HL-60 (cell line): ENCODE measurements at regions not wholly inside any gene's neighbourhood (a gene's known extent, or its start where the extent isn't known, plus 50 kb on each side); places are given as distances from the start of the nearest gene placed in this dataset.

ENCODE experiments used
- DNase-seq, 2 experiments: peaks; one replicate each; pipeline ENCODE4 v3.0.0-alpha.2; 2010 to 2020; ENCODE audit warnings: low read depth in 1 of 2, low spot score in 1 of 2
- H3K27ac ChIP-seq: fragments of 250-450 bp; sonication (Bioruptor Pico); replicated peaks from 2 replicates; pipeline ENCODE4 v1.5.1; 2020; ENCODE audit warnings: mild to moderate bottlenecking, moderate library complexity
- H3K27me3 ChIP-seq: fragments of 250-450 bp; sonication (Bioruptor Pico); 2 replicates; pipeline ENCODE4 v1.5.1; 2021; ENCODE audit warnings: mild to moderate bottlenecking, moderate library complexity; ENCODE audit not compliant: insufficient read depth, poor library complexity, severe bottlenecking
- H3K4me3 ChIP-seq: replicated peaks from 2 replicates; pipeline ENCODE4 v1.5.1; 2011; ENCODE audit warnings: mild to moderate bottlenecking, control low read depth, low read length; ENCODE audit not compliant: insufficient read depth
- GABPA ChIP-seq: IDR thresholded peaks from 2 replicates; pipeline ENCODE4 v1.6.1; 2012; ENCODE audit warnings: low read depth
- POLR2AphosphoS5 ChIP-seq: IDR thresholded peaks from 2 replicates; pipeline ENCODE4 v1.6.1; 2012; ENCODE audit warnings: low read depth
- SPI1 ChIP-seq: IDR thresholded peaks from 2 replicates; pipeline ENCODE4 v1.6.1; 2012; ENCODE audit warnings: low read depth, mild to moderate bottlenecking, borderline replicate concordance
- TF ChIP-seq, protein P1 (sequence below): IDR thresholded peaks from 2 replicates; pipeline ENCODE4 v1.6.1; 2012; ENCODE audit warnings: low read depth; ENCODE audit not compliant: insufficient replicate concordance
- TF ChIP-seq, protein P2 (sequence below): IDR thresholded peaks from one replicate; pipeline ENCODE4 v1.5.1; 2011; ENCODE audit warnings: low read length, control low read depth, inconsistent platforms; ENCODE audit not compliant: insufficient read depth

DNA sequence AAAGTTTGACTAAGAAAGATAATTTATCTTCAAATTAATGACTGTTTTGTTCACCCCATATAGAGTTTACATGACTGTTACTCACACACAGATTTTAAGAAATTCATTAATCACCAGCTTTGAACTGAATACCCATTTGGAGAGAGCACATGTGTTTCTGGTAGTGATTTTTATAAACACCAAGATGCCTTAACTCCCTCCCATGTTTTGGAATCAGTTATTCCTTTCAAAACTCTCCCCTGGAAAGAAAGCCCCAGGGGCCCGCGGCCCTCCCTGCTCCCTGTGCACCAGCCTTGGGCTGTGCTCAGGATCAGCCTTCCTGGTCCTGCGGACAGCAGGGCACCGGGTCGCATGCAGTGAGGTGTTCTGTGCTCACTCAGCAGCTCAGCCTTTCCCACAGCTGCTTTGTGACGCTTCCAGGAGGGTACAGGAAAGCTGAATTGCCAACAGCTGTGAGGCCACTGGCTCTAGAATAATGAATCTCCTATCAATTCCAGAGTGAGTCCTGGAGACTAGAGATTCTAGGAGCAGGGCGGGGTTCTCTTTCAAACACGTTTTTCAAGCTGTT, 483.2 kb downstream of the EFNB2 start:
- DNase-seq = no peak
- Histone ChIP-seq H3K27me3 (no peaks in the 10 kb centered on the region), H3K27ac (no peak overlapping the region), H3K4me3 (no peak overlapping the region)
- TF ChIP-seq SPI1 (no peak), POLR2AphosphoS5 (no peak), GABPA (no peak)
- TF ChIP-seq, protein P1, sequence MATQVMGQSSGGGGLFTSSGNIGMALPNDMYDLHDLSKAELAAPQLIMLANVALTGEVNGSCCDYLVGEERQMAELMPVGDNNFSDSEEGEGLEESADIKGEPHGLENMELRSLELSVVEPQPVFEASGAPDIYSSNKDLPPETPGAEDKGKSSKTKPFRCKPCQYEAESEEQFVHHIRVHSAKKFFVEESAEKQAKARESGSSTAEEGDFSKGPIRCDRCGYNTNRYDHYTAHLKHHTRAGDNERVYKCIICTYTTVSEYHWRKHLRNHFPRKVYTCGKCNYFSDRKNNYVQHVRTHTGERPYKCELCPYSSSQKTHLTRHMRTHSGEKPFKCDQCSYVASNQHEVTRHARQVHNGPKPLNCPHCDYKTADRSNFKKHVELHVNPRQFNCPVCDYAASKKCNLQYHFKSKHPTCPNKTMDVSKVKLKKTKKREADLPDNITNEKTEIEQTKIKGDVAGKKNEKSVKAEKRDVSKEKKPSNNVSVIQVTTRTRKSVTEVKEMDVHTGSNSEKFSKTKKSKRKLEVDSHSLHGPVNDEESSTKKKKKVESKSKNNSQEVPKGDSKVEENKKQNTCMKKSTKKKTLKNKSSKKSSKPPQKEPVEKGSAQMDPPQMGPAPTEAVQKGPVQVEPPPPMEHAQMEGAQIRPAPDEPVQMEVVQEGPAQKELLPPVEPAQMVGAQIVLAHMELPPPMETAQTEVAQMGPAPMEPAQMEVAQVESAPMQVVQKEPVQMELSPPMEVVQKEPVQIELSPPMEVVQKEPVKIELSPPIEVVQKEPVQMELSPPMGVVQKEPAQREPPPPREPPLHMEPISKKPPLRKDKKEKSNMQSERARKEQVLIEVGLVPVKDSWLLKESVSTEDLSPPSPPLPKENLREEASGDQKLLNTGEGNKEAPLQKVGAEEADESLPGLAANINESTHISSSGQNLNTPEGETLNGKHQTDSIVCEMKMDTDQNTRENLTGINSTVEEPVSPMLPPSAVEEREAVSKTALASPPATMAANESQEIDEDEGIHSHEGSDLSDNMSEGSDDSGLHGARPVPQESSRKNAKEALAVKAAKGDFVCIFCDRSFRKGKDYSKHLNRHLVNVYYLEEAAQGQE = no peak
- TF ChIP-seq, protein P2, sequence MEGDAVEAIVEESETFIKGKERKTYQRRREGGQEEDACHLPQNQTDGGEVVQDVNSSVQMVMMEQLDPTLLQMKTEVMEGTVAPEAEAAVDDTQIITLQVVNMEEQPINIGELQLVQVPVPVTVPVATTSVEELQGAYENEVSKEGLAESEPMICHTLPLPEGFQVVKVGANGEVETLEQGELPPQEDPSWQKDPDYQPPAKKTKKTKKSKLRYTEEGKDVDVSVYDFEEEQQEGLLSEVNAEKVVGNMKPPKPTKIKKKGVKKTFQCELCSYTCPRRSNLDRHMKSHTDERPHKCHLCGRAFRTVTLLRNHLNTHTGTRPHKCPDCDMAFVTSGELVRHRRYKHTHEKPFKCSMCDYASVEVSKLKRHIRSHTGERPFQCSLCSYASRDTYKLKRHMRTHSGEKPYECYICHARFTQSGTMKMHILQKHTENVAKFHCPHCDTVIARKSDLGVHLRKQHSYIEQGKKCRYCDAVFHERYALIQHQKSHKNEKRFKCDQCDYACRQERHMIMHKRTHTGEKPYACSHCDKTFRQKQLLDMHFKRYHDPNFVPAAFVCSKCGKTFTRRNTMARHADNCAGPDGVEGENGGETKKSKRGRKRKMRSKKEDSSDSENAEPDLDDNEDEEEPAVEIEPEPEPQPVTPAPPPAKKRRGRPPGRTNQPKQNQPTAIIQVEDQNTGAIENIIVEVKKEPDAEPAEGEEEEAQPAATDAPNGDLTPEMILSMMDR = no peak

DNA sequence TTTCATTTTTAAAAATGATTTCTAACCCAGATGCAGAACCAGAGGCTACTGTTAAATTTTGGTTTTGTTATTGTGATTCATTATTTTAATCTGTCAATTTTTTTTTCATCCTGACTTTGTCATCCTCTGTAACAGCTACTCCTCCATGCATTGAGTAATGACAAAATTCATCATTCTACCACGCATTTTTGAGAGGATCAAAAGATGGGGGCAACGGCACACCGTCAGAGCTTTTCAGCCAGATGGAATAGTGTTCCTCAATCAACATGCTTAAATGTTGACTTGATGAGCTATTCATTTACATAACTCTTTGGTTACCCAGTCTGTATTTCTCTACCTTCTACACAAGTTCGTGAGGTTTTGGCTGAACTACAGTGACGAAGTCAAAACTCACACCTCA, 486.3 kb downstream of the EFNB2 start:
- DNase-seq = no peak
- no peak overlapping the region for H3K4me3 ChIP-seq
- TF ChIP-seq, protein P2 = no peak
- TF ChIP-seq GABPA (no peak), SPI1 (no peak), POLR2AphosphoS5 (no peak)
- TF ChIP-seq, protein P1 = no peak
- H3K27ac ChIP-seq = no peak overlapping the region
- no peaks in the 10 kb centered on the region for H3K27me3 ChIP-seq

DNA sequence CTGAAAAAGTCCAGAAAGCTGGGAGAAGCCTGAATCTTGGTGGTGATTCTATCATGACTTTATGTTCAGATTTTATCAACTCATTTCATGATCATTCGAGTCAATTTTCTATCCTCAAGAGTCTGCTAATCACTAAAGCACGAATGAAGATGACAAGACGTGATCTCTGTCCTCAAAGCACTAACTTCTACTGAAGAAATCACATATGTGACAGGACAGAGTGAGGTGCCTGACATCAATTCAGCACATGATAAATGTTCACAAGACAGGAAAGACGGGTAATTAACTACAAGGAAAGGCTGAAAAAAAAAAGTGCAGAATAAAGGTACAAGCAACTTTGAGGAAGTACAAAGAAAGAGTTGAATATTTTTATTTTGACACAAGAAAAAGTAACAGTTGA, 487.1 kb downstream of the EFNB2 start:
- TF ChIP-seq, protein P2 = no peak
- no peak for TF ChIP-seq POLR2AphosphoS5
- no peak for TF ChIP-seq SPI1
- no peak for TF ChIP-seq GABPA
- TF ChIP-seq, protein P1 = no peak
- Histone ChIP-seq H3K27ac (no peak overlapping the region), H3K27me3 (no peaks in the 10 kb centered on the region), H3K4me3 (no peak overlapping the region)
- DNase-seq = no peak
